Upper lobe of left lung (tissue), 4 donors: ENCODE measurements at regions not wholly inside any gene's neighbourhood (a gene's known extent, or its start where the extent isn't known, plus 50 kb on each side); places are given as distances from the start of the nearest gene placed in this dataset.

Experiments used
- CTCF ChIP-seq, 6 experiments: fragments of 450-650 bp in 4 of 6; fragments of 200-600 bp in 2 of 6; sonication (generic) in 2 of 6; IDR thresholded peaks; one replicate each; pipeline ENCODE4 v1.5.1; 2016 to 2019; ENCODE audit warnings: antibody characterized with exemption in 6 of 6
- POLR2A ChIP-seq, 4 donors: fragments of 450-650 bp; IDR thresholded peaks; one replicate each; pipeline ENCODE4 v1.5.1; 2016 to 2017; ENCODE audit warnings: antibody characterized with exemption in 4 of 4, mild to moderate bottlenecking in 2 of 4

DNA sequence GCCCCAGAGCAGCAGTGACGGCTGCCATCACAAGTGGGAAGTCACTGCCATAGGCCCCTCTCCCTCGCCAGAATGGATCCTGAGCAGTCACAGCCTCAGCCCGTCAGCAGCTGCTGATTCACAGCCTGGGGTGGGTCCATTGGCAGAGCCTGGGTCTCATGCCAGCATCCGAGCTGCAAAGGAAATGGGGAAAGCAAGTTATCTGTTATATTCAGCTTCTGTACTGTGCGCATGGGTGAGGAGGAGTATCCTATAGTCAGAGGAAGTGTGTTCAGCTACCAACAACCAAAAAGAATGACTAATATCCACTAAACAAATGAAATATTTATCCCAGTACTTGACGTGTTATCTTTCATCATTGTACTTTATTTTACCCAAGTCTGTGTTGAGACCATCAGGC is 119.7 kb downstream of the RCN1 start:
- no peak for TF ChIP-seq CTCF (IDR thresholded peaks at IDR 0.05)
- no peak for TF ChIP-seq POLR2A (IDR thresholded peaks at IDR 0.05)
